Neural crest cell (in vitro differentiated cells): ENCODE measurements at regions not wholly inside any gene's neighbourhood (a gene's known extent, or its start where the extent isn't known, plus 50 kb on each side); places are given as distances from the start of the nearest gene placed in this dataset.

Experiments
- DNase-seq: peaks from one replicate; pipeline ENCODE4 v3.0.0; 2021; ENCODE audit warnings: low read depth, mixed read lengths, low spot score
- H3K27ac Mint-ChIP-seq: one replicate; pipeline ENCODE4 v1.8.0; 2021; ENCODE audit warnings: mild to moderate bottlenecking, mixed read lengths; ENCODE audit not compliant: unreplicated experiment
- H3K27me3 Mint-ChIP-seq: 2 replicates; pipeline ENCODE4 v1.8.0; 2021; ENCODE audit warnings: low read depth, mild to moderate bottlenecking, mixed read lengths
- H3K36me3 Mint-ChIP-seq: 2 replicates; pipeline ENCODE4 v1.8.0; 2021; ENCODE audit warnings: low read depth, mild to moderate bottlenecking, mixed read lengths
- H3K4me1 Mint-ChIP-seq: 2 replicates; pipeline ENCODE4 v1.8.0; 2021; ENCODE audit warnings: mixed read lengths
- H3K4me3 Mint-ChIP-seq: one replicate; pipeline ENCODE4 v1.8.0; 2021; ENCODE audit warnings: mild to moderate bottlenecking, mixed read lengths
- H3K9me3 Mint-ChIP-seq: 2 replicates; pipeline ENCODE4 v1.8.0; 2021; ENCODE audit warnings: mixed read lengths
- CTCF ChIP-seq: fragments of 200-600 bp; sonication (generic); conservative IDR thresholded peaks from 2 replicates; pipeline ENCODE4 v1.5.0; 2021; ENCODE audit warnings: antibody characterized with exemption, mild to moderate bottlenecking

GRCh38 chr18:79587226-79587741 is 92.3 kb upstream of the CTDP1 start:
- Mint-ChIP-seq H3K27me3 (peaks cover 3% of the 10 kb centered on the region), H3K9me3 (no peaks in the 10 kb centered on the region), H3K36me3 (no peaks in the 10 kb centered on the region), H3K27ac (no peak overlapping the region), H3K4me3 (no peak overlapping the region), H3K4me1 (peaks cover 10% of the 10 kb centered on the region)
- TF ChIP-seq CTCF = no peak
- no peak for DNase-seq

- H3K4me3 Mint-ChIP-seq = no peak overlapping the region
- peaks cover 8% of the 10 kb centered on the region for H3K27me3 Mint-ChIP-seq
- H3K27ac Mint-ChIP-seq = no peak overlapping the region
- no peak for TF ChIP-seq CTCF
- H3K9me3 Mint-ChIP-seq = peaks cover 3% of the 10 kb centered on the region
- no peak for DNase-seq
- no peaks in the 10 kb centered on the region for H3K36me3 Mint-ChIP-seq
- H3K4me1 Mint-ChIP-seq = peaks cover 10% of the 10 kb centered on the region
Measured at GRCh38 chr18:79587779-79588635, 91.6 kb upstream of the CTDP1 start.

GRCh38 chr18:79588636-79589481 is 90.7 kb upstream of the CTDP1 start:
- Mint-ChIP-seq H3K4me3 (no peak overlapping the region), H3K4me1 (peaks cover 10% of the 10 kb centered on the region)
- DNase-seq = no peak

GRCh38 chr18:79589601-79590091 is 90.0 kb upstream of the CTDP1 start:
- H3K9me3 Mint-ChIP-seq = peaks cover 3% of the 10 kb centered on the region
- no peak overlapping the region for H3K27ac Mint-ChIP-seq
- no peak for DNase-seq

More at GRCh38 chr18:79588636-79589481, 90.7 kb upstream of the CTDP1 start:
- no peak for TF ChIP-seq CTCF
- Mint-ChIP-seq H3K27me3 (peaks cover 15% of the 10 kb centered on the region), H3K27ac (peak overlapping the region; percentile 89), H3K9me3 (peaks cover 3% of the 10 kb centered on the region), H3K36me3 (no peaks in the 10 kb centered on the region)

More at GRCh38 chr18:79589601-79590091, 90.0 kb upstream of the CTDP1 start:
- Mint-ChIP-seq H3K4me1 (peaks cover 10% of the 10 kb centered on the region), H3K4me3 (no peak overlapping the region), H3K36me3 (no peaks in the 10 kb centered on the region), H3K27me3 (peaks cover 20% of the 10 kb centered on the region)
- TF ChIP-seq CTCF = no peak
